NOMO-1 treated with DMSO at 0.1 percent for 48 hours (cell line): ENCODE measurements at regions not wholly inside any gene's neighbourhood (a gene's known extent, or its start where the extent isn't known, plus 50 kb on each side); places are given as distances from the start of the nearest gene placed in this dataset.

Source experiments
- DNase-seq: peaks from one replicate; lab custom pipeline; 2025; ENCODE audit not compliant: unreplicated experiment; lab: John Stamatoyannopoulos, UW

- DNase-seq = no peak
Measured at GRCh38 chr3:159798951-159799350, 189.7 kb upstream of the IL12A start.

GRCh38 chr3:159800434-159801155 lies 188.0 kb upstream of the IL12A start:
- DNase-seq = no peak

DNA sequence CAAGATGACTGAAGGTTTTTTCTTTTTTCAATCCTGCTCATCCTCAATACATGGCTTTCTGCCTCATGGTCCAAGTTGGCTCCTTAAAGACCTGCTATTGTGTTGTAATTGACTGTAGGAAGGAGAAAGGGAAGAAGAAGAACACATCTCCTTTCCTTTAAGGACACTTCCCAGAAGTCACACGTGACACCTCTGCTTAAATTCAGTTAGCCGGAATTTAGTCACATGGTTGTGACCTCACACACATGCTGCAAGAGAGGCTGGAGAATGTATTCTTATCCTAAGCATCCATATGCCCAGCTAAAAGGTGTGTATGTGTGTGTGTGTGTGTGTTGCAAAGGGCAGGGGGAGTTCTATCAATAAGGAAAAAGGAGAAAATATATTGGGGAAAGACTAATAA lies 185.8 kb upstream of the IL12A start:
- no peak for DNase-seq

DNA sequence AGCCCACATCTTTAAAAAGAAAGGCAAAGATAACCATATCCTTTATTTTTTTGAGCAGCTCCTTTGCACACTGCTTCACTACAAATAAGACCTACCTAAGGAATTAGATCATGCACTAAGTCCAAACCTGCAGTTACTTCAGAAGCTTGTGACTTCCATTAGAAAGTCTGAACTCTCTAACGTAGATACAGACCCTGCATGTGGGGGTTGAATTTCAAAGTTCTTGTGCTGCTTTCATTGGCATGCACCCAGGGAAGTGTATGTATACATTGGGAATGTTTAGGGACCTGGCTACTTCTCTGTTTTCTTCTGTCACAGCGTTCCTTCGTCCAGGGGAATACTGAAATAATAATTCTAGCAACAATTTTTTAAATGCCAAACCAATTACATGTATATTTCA lies 185.2 kb upstream of the IL12A start:
- DNase-seq = no peak

- DNase-seq = peak; percentile 71
Measured at GRCh38 chr3:159804726-159805410, 183.8 kb upstream of the IL12A start.

- DNase-seq = no peak
Measured at GRCh38 chr3:159805411-159805772, 183.2 kb upstream of the IL12A start.

- no peak for DNase-seq
Measured at GRCh38 chr3:159806412-159806811, 182.2 kb upstream of the IL12A start.

GRCh38 chr3:159807137-159808040 lies 181.2 kb upstream of the IL12A start:
- DNase-seq = no peak

DNA sequence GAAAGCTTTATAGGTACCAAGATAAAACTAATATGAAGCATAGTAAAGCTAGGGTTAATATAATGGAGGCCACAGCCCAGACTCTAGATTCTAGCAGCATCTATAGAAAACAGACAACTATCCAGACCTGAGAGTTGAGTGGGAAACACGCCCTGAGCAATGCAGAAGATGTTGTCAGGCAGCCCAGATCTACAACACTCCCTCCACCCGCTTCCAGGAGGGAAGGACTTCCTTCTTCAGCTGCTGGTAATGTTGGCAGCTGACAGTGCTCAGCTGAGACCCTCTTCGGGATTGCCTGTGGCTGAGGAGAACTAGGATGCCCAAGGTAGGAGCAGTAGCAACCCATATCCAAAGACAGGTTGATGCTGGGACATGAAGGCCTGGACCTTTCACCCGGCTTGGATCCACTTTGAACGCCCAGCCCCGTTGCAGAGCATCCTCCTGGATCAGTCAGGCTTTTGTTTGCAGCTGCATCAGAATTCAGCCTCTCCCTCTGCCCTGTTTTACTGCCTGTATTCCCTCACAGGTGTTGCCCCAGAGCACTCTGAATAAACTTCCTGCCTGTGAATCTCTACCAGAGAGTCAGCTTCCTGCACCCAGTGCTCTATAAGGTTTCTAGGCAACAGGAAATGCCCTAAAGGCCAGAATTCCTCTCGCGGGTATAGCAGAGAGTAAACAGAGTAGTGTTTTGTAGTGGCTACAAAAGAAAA lies 174.7 kb upstream of the IL12A start:
- no peak for DNase-seq

DNA sequence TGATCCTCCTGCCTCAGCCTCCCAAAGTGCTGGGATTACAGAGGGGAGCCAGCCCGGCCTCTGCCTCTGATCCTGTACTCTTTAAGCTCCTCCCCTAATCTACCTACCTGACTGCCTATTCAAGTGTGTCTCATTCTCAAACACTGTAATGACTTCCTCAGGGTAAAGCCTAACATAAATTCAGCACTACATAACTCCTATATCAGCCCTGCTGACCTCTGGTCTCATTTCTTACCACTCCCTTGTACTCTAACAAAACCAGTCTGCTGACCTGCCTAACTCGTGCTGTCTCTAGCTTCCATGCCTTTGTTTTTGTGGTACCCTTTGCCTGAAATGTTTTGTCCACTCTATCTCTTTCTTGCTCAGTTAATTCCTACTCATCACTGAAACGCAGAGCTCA lies 172.1 kb upstream of the IL12A start:
- DNase-seq = no peak

DNA sequence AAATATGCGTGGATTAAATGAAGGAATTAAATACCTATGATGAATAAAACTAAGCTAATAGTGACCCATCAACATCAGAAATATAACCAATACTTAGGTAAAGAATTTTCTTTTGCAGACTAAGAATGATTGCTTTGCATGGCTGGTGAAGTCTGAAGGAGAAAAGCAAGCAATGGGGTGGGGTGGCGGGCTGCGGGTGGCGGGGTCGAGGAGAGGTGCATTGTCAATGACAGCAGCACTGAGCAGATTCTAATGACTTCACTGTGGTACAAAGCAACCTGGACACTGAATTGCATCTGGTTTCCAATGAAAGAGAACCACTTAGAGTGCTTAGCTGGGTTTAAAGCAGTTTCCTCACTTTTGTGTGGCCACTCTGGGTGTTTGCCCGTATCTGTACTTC lies 171.5 kb upstream of the IL12A start:
- DNase-seq = no peak

GRCh38 chr3:159817571-159817970 lies 171.1 kb upstream of the IL12A start:
- DNase-seq = no peak

- DNase-seq = no peak
Measured at GRCh38 chr3:159818399-159818798, 170.2 kb upstream of the IL12A start.

GRCh38 chr3:159818997-159819500 lies 169.6 kb upstream of the IL12A start:
- DNase-seq = no peak

GRCh38 chr3:159819676-159820075 lies 169.0 kb upstream of the IL12A start:
- no peak for DNase-seq

- DNase-seq = no peak
Measured at GRCh38 chr3:159821110-159821509, 167.5 kb upstream of the IL12A start.

GRCh38 chr3:159821736-159822135 lies 166.9 kb upstream of the IL12A start:
- DNase-seq = no peak

GRCh38 chr3:159823780-159824179 lies 164.9 kb upstream of the IL12A start:
- DNase-seq = no peak

DNA sequence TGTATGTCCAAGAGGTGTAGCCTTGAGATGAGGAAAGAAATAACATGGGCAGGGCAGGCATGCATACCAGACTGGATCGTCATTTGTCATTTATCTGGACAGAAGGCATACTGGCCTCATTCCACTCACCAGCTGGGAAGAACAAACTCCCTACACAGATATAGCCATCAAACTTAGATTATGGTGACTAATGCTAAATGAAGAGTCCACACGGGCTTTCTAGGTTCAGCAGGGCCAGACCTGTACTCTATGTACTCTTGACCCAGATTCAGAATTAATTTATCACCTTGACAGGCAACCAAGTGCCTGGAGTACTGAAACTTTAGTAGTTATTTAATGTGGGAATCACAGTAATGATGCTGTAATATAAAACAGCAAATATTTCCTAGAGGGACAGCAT lies 164.3 kb upstream of the IL12A start:
- no peak for DNase-seq

- no peak for DNase-seq
Measured at GRCh38 chr3:159825216-159825854, 163.3 kb upstream of the IL12A start.

DNA sequence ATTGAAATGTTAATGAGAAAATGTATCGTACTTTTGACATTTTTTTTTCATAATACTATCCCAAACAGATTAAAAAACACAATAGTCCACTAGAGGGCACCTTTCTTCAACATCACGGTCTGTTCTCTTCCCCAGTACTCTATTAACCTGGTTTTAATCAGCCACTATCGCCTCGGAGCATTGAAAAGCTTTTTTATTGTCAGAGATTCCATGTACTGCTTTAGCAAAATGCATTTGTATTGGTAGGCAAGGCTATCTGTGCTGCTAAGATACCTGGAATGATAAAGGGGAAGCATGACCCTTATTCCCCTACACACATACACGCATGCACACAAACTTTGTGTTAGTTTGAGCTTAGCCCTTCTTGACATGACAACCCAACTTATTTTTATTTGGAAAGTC lies 160.1 kb upstream of the IL12A start:
- peak; percentile 84 for DNase-seq
